Breast epithelium (tissue), 4 donors: ENCODE measurements at regions not wholly inside any gene's neighbourhood (a gene's known extent, or its start where the extent isn't known, plus 50 kb on each side); places are given as distances from the start of the nearest gene placed in this dataset.

ENCODE experiments used
- DNase-seq, 2 donors: peaks; one replicate each; pipeline ENCODE4 v3.0.0-alpha.2; 2019; ENCODE audit warnings: low spot score in 2 of 2
- H3K27ac ChIP-seq, 2 donors: fragments of 200-600 bp; sonication (generic) in 1 of 2; one replicate each; pipeline ENCODE4 v1.5.1; 2016 to 2019; ENCODE audit warnings: mild to moderate bottlenecking in 1 of 2
- H3K27me3 ChIP-seq, 2 donors: fragments of 200-600 bp; sonication (generic) in 1 of 2; one replicate each; pipeline versions ENCODE4 v1.5.1 to v1.6.0; 2017 to 2019; ENCODE audit warnings: control low read depth in 1 of 2, mild to moderate bottlenecking in 1 of 2
- H3K36me3 ChIP-seq: fragments of 200-600 bp; one replicate; pipeline ENCODE4 v1.5.1; 2019
- H3K4me1 ChIP-seq, 2 donors: fragments of 200-600 bp; sonication (generic); one replicate each; pipeline ENCODE4 v1.5.1; 2016 to 2019; ENCODE audit warnings: control low read depth in 1 of 2
- H3K4me3 ChIP-seq, 3 donors: fragments of 200-600 bp; sonication (generic); 1 replicate in 2 of 3; 2 replicates in 1 of 3; pipeline ENCODE4 v1.5.1; 2016 to 2019; ENCODE audit warnings: mild to moderate bottlenecking in 3 of 3, moderate library complexity in 2 of 3
- H3K9me3 ChIP-seq, 2 donors: fragments of 200-600 bp; sonication (generic) in 1 of 2; one replicate each; pipeline ENCODE4 v1.5.1; 2016 to 2019; ENCODE audit warnings: control low read depth in 1 of 2
- POLR2A ChIP-seq: fragments of 450-650 bp; IDR thresholded peaks from one replicate; pipeline ENCODE4 v1.6.1; 2016; ENCODE audit warnings: antibody characterized with exemption, mild to moderate bottlenecking, moderate library complexity
- POLR2AphosphoS5 ChIP-seq, 3 donors: sonication (generic); formaldehyde crosslinking; IDR thresholded peaks; one replicate each; pipeline ENCODE4 v1.6.1; 2017; ENCODE audit warnings: antibody characterized with exemption in 3 of 3
- intact Hi-C: fragments of 100-400 bp; cut with DNase I; formaldehyde crosslinking; loops from one replicate; pipeline ENCODE4 v1.15.1; 2023; ENCODE audit warnings: low total_unique reads
- TF ChIP-seq, protein P1 (sequence below), 3 donors: fragments of 450-650 bp; IDR thresholded peaks; one replicate each; pipeline ENCODE4 v1.5.1; 2016 to 2017; ENCODE audit warnings: antibody characterized with exemption in 3 of 3, mild to moderate bottlenecking in 3 of 3, moderate library complexity in 3 of 3

DNA sequence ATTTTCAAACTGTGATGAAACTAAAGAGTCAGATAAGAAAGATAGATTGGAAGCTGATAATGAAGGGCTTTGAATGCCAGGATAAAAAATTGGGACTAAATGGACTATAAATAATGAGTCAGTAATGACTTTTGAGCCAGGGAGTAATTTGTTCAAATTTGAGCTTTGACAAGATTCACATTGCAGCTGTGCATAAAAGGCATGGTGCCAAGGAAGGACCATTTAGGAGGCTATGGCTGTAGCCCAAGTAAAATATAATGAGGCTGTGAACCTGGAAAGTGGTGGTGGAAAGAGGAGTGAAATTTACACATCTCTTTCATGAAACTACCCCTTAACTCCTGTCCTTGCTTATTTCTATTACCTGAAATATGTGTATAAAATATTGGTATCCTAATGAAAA is 218.5 kb downstream of the SLC6A15 start:
- H3K27me3 ChIP-seq = no peaks in the 10 kb centered on the region
- H3K4me3 ChIP-seq = no peak overlapping the region
- TF ChIP-seq POLR2AphosphoS5 (IDR thresholded peaks at IDR 0.05) = no peak
- TF ChIP-seq, protein P1, sequence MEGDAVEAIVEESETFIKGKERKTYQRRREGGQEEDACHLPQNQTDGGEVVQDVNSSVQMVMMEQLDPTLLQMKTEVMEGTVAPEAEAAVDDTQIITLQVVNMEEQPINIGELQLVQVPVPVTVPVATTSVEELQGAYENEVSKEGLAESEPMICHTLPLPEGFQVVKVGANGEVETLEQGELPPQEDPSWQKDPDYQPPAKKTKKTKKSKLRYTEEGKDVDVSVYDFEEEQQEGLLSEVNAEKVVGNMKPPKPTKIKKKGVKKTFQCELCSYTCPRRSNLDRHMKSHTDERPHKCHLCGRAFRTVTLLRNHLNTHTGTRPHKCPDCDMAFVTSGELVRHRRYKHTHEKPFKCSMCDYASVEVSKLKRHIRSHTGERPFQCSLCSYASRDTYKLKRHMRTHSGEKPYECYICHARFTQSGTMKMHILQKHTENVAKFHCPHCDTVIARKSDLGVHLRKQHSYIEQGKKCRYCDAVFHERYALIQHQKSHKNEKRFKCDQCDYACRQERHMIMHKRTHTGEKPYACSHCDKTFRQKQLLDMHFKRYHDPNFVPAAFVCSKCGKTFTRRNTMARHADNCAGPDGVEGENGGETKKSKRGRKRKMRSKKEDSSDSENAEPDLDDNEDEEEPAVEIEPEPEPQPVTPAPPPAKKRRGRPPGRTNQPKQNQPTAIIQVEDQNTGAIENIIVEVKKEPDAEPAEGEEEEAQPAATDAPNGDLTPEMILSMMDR (IDR thresholded peaks at IDR 0.05) = no peak
- no peak for TF ChIP-seq POLR2A
- H3K9me3 ChIP-seq = no peaks in the 10 kb centered on the region
- H3K27ac ChIP-seq = no peak overlapping the region
- intact Hi-C loops = no loop called here
- DNase-seq = no peak
- H3K36me3 ChIP-seq = no peaks in the 10 kb centered on the region
- no peaks in the 10 kb centered on the region for H3K4me1 ChIP-seq

DNA sequence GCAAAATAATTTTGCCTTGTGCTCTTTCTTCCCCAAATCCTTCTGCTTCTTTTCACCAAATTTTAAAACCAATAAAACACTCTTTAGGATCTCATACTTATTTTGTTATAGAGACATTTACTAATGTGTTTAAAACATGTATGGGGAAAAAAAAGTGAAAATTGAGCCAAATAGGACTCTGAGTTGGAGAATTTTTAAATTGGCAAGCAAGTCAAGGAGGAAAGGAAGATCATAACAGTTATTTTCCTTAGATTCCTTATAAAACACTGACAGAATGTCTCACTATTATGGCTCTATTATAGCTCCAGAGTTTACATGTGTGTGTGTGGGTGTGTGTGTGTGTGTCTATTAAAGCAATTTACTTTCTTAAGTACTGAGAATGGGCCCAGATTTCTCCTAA is 220.5 kb downstream of the SLC6A15 start:
- Histone ChIP-seq H3K4me1 (no peaks in the 10 kb centered on the region), H3K36me3 (no peaks in the 10 kb centered on the region), H3K27ac (no peak overlapping the region), H3K4me3 (no peak overlapping the region), H3K9me3 (no peaks in the 10 kb centered on the region), H3K27me3 (no peaks in the 10 kb centered on the region)
- no peak for DNase-seq
- intact Hi-C loops = no loop called here
- no peak for TF ChIP-seq POLR2AphosphoS5 (IDR thresholded peaks at IDR 0.05)
- TF ChIP-seq, protein P1 (IDR thresholded peaks at IDR 0.05) = no peak
- no peak for TF ChIP-seq POLR2A

DNA sequence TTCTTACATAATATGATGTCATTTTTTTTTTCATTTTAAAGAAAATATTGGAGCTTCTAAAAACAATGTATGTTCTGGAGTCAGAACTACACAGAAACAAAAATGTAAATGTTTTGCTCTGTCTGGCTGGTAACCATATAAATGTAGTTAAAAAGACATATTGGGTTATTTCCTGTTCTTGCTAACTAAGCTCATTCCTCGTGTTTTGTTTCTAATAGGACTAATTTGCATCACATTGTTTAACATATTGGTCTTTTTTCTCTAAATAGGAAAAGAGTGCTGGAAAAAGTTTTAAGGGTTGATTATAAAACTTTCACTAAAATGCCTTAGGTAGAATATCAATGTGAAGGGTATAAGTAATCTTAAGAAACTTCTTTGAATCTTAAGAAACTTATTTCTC is 221.3 kb downstream of the SLC6A15 start:
- no peaks in the 10 kb centered on the region for H3K9me3 ChIP-seq
- no peak overlapping the region for H3K4me3 ChIP-seq
- H3K4me1 ChIP-seq = no peaks in the 10 kb centered on the region
- no peaks in the 10 kb centered on the region for H3K36me3 ChIP-seq
- no peak overlapping the region for H3K27ac ChIP-seq
- DNase-seq = no peak
- no peaks in the 10 kb centered on the region for H3K27me3 ChIP-seq
- no peak for TF ChIP-seq POLR2AphosphoS5 (IDR thresholded peaks at IDR 0.05)
- TF ChIP-seq, protein P1 (IDR thresholded peaks at IDR 0.05) = no peak
- no peak for TF ChIP-seq POLR2A
- intact Hi-C loops = no loop called here

DNA sequence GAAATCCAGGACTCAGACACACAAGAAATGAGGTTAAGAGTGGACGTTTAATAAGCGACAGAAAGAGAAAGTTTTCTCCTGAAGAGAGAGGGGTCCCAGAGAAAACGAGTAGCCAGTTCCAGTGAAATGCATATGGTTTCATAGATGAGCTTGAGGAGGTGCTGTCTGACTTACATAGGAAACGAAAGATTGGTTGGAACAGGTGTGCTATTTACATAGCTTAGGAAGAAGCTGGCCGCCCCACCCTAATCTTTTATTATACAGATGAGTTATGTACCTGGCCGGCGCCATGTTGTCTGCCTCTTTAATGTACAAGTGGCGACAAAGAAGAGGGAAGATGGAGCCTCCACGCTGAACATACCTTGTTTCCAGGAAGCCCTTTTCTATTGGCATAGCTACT is 223.0 kb downstream of the SLC6A15 start:
- TF ChIP-seq, protein P1 (IDR thresholded peaks at IDR 0.05) = no peak
- TF ChIP-seq POLR2AphosphoS5 (IDR thresholded peaks at IDR 0.05) = no peak
- TF ChIP-seq POLR2A = no peak
- Histone ChIP-seq H3K27me3 (no peaks in the 10 kb centered on the region), H3K36me3 (no peaks in the 10 kb centered on the region), H3K4me3 (no peak overlapping the region), H3K9me3 (no peaks in the 10 kb centered on the region), H3K4me1 (no peaks in the 10 kb centered on the region), H3K27ac (no peak overlapping the region)
- intact Hi-C loops = no loop called here
- DNase-seq = no peak

DNA sequence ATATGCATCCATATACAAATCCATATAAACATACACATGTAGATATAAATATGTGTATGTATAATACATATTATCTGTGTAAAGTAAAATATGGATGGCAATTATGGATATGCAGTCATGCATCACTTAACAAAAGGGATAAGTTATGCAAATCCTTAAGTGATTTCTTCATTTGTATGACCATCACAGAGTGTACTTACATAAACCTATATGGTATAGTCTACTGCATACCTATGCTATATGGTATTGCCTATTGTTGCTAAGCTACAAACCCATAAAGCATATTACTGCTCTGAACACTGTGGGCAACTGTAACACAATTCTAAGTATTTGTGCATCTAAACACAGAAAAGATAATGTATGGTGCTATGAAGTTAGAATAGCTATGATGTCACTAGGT is 227.2 kb downstream of the SLC6A15 start:
- TF ChIP-seq, protein P1 (IDR thresholded peaks at IDR 0.05) = no peak
- TF ChIP-seq POLR2AphosphoS5 (IDR thresholded peaks at IDR 0.05) (no peak), POLR2A (no peak)
- H3K4me3 ChIP-seq = no peak overlapping the region
- intact Hi-C loops = no loop called here
- H3K36me3 ChIP-seq = no peaks in the 10 kb centered on the region
- H3K27me3 ChIP-seq = no peaks in the 10 kb centered on the region
- no peak overlapping the region for H3K27ac ChIP-seq
- no peak for DNase-seq
- H3K4me1 ChIP-seq = no peaks in the 10 kb centered on the region
- no peaks in the 10 kb centered on the region for H3K9me3 ChIP-seq
